Omental fat pad (tissue), 3 donors: ENCODE measurements at regions not wholly inside any gene's neighbourhood (a gene's known extent, or its start where the extent isn't known, plus 50 kb on each side); places are given as distances from the start of the nearest gene placed in this dataset.
A peak's percentile ranks its signal among the peaks of the same experiment; 100 is the strongest.

Experiments used
- ATAC-seq: fragments of 150-250 bp; one replicate; pipeline ENCODE4 v1.9.1; 2016; ENCODE audit warnings: mild to moderate bottlenecking, moderate library complexity; ENCODE audit not compliant: low FRiP score
- DNase-seq: peaks from one replicate; pipeline ENCODE4 v3.0.0-alpha.2; 2019; ENCODE audit warnings: low spot score
- TF ChIP-seq, protein P1 (sequence below), 3 donors: fragments of 450-650 bp; IDR thresholded peaks; one replicate each; pipeline ENCODE4 v1.5.1; 2016 to 2017; ENCODE audit warnings: antibody characterized with exemption in 3 of 3, mild to moderate bottlenecking in 3 of 3, moderate library complexity in 2 of 3

DNA sequence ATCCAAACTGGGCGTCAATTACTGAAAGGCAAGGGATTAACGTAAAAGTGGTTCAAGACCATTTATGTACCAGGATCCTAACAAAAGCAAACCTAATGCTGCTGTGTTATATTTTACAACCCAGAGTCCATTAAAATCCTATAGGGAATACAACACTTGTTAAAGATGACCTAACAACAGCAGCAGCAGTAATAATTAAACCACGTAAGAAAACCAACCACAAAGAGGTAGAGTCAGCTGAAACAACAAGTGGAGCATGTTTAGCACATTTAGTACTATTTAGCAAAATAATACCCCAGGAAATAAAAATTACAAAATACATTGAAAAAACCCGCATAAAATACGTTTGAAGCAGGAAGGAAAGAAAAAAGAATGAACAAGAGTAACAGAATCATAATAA is 82.1 kb upstream of the AGBL1 start:
- TF ChIP-seq, protein P1, sequence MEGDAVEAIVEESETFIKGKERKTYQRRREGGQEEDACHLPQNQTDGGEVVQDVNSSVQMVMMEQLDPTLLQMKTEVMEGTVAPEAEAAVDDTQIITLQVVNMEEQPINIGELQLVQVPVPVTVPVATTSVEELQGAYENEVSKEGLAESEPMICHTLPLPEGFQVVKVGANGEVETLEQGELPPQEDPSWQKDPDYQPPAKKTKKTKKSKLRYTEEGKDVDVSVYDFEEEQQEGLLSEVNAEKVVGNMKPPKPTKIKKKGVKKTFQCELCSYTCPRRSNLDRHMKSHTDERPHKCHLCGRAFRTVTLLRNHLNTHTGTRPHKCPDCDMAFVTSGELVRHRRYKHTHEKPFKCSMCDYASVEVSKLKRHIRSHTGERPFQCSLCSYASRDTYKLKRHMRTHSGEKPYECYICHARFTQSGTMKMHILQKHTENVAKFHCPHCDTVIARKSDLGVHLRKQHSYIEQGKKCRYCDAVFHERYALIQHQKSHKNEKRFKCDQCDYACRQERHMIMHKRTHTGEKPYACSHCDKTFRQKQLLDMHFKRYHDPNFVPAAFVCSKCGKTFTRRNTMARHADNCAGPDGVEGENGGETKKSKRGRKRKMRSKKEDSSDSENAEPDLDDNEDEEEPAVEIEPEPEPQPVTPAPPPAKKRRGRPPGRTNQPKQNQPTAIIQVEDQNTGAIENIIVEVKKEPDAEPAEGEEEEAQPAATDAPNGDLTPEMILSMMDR (IDR thresholded peaks at IDR 0.05): no peak
- no peak for ATAC-seq
- no peak for DNase-seq

GRCh38 chr15:85999658-86000057 is 80.0 kb upstream of the AGBL1 start:
- TF ChIP-seq, protein P1 (IDR thresholded peaks at IDR 0.05): no peak
- DNase-seq (no peak), ATAC-seq (no peak)

DNA sequence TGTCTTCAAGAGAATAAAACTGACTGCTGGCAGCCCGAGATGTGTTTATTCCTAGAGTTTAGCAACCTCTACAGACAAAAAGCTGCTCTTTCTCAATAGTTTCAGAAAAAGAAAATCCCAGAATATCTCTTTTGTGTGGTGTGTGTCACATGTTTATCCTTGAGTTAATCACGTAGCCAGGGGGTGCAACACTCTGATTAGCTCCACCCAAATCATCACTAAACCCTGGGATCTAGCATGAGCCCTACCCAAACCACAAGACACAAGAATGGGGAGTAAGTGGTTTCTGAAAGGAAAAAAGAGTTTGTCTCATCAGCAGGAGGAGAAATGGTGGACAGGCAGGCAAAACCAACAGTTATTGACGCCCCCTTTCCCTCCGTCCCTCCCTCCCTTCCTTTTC is 78.5 kb upstream of the AGBL1 start:
- TF ChIP-seq, protein P1 (IDR thresholded peaks at IDR 0.05): no peak
- ATAC-seq: peak; percentile 50
- DNase-seq: no peak

- TF ChIP-seq, protein P1 (IDR thresholded peaks at IDR 0.05): no peak
- peak; percentile 62 for ATAC-seq
- no peak for DNase-seq
These were observed 77.2 kb upstream of the AGBL1 start for GRCh38 chr15:86002444-86002843.

- no peak for DNase-seq
- TF ChIP-seq, protein P1 (IDR thresholded peaks at IDR 0.05): no peak
These were observed 75.6 kb upstream of the AGBL1 start for GRCh38 chr15:86004061-86004460.

GRCh38 chr15:86006546-86006945 is 73.1 kb upstream of the AGBL1 start:
- no peak for DNase-seq
- no peak for ATAC-seq
- TF ChIP-seq, protein P1 (IDR thresholded peaks at IDR 0.05): no peak

More at GRCh38 chr15:86004061-86004460, 75.6 kb upstream of the AGBL1 start:
- no peak for ATAC-seq

GRCh38 chr15:86009727-86010126 is 69.9 kb upstream of the AGBL1 start:
- no peak for DNase-seq
- ATAC-seq: no peak
- TF ChIP-seq, protein P1 (IDR thresholded peaks at IDR 0.05): no peak
